ENCODE measurements at regions not wholly inside any gene's neighbourhood (a gene's known extent, or its start where the extent isn't known, plus 50 kb on each side); places are given as distances from the start of the nearest gene placed in this dataset.

GRCh38 chr6:11324453-11325015, 92.1 kb upstream of the NEDD9 start:
- no peak overlapping the region for H3K4me3 ChIP-seq (ENCODE audit: low read length)
- TF ChIP-seq CTCF (conservative IDR thresholded peaks at IDR 0.05; ENCODE audit: low read length): no peak
- no peak for DNase-seq (ENCODE audit: low read depth)

GRCh38 chr6:11323666-11324452, 91.4 kb upstream of the NEDD9 start:
- no peak for TF ChIP-seq CTCF (conservative IDR thresholded peaks at IDR 0.05; ENCODE audit: low read length)
- DNase-seq (ENCODE audit: low read depth): no peak
- H3K4me3 ChIP-seq (ENCODE audit: low read length): no peak overlapping the region

- no peak for TF ChIP-seq CTCF (conservative IDR thresholded peaks at IDR 0.05; ENCODE audit: low read length)
- no peak for DNase-seq (ENCODE audit: low read depth)
Observed at GRCh38 chr6:11322252-11322885, 89.9 kb upstream of the NEDD9 start.

GRCh38 chr6:11320914-11321597, 88.6 kb upstream of the NEDD9 start:
- no peak overlapping the region for H3K4me3 ChIP-seq (ENCODE audit: low read length)
- DNase-seq (ENCODE audit: low read depth): no peak
- no peak for TF ChIP-seq CTCF (conservative IDR thresholded peaks at IDR 0.05; ENCODE audit: low read length)

More at GRCh38 chr6:11322252-11322885, 89.9 kb upstream of the NEDD9 start:
- H3K4me3 ChIP-seq (ENCODE audit: low read length): no peak overlapping the region

GRCh38 chr6:11318835-11319813, 86.7 kb upstream of the NEDD9 start:
- no peak for TF ChIP-seq CTCF (conservative IDR thresholded peaks at IDR 0.05; ENCODE audit: low read length)
- H3K4me3 ChIP-seq (ENCODE audit: low read length): no peak overlapping the region
- DNase-seq (ENCODE audit: low read depth): peak; percentile 12
